ENCODE measurements at regions not wholly inside any gene's neighbourhood (a gene's known extent, or its start where the extent isn't known, plus 50 kb on each side); places are given as distances from the start of the nearest gene placed in this dataset.

DNA sequence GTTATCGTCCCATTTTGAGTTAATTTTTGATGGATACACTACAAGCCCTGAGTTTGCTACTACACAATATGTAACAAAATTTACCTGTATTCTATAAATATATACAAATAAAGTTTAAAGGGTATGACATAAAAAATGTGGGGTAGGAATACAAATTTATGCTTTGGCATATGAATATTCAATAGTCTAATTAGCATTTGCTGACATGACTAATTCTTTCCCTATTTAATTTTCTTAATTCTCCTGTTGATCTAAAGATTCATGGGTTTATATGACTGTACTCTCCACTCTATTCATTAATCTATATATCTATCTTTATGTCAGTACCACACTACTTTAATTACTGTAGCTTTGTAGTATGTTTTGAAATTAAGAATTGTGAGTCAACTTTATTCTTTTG is 1840.7 kb upstream of the FLRT2 start:
- no peak overlapping the region for H3K4me3 ChIP-seq (ENCODE audit: low read depth, low read length)
- no peaks in the 10 kb centered on the region for H3K4me1 ChIP-seq
- H3K9me3 ChIP-seq (ENCODE audit: control insufficient read depth, low read length) = no peaks in the 10 kb centered on the region
- H3K27me3 ChIP-seq (ENCODE audit: control insufficient read depth, insufficient read depth, low read length) = no peaks in the 10 kb centered on the region
- no peaks in the 10 kb centered on the region for H3K36me3 ChIP-seq (ENCODE audit: control insufficient read depth, insufficient read depth, low read length)
- H3K27ac ChIP-seq = no peak overlapping the region
- TF ChIP-seq, protein P1, sequence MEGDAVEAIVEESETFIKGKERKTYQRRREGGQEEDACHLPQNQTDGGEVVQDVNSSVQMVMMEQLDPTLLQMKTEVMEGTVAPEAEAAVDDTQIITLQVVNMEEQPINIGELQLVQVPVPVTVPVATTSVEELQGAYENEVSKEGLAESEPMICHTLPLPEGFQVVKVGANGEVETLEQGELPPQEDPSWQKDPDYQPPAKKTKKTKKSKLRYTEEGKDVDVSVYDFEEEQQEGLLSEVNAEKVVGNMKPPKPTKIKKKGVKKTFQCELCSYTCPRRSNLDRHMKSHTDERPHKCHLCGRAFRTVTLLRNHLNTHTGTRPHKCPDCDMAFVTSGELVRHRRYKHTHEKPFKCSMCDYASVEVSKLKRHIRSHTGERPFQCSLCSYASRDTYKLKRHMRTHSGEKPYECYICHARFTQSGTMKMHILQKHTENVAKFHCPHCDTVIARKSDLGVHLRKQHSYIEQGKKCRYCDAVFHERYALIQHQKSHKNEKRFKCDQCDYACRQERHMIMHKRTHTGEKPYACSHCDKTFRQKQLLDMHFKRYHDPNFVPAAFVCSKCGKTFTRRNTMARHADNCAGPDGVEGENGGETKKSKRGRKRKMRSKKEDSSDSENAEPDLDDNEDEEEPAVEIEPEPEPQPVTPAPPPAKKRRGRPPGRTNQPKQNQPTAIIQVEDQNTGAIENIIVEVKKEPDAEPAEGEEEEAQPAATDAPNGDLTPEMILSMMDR (IDR thresholded peaks at IDR 0.05) = no peak
- no peaks in the 10 kb centered on the region for H3K79me2 ChIP-seq
- no peak overlapping the region for H3K9ac ChIP-seq
- no peak overlapping the region for H3K4me2 ChIP-seq (ENCODE audit: low read length)
- H2AFZ ChIP-seq = no peak overlapping the region

DNA sequence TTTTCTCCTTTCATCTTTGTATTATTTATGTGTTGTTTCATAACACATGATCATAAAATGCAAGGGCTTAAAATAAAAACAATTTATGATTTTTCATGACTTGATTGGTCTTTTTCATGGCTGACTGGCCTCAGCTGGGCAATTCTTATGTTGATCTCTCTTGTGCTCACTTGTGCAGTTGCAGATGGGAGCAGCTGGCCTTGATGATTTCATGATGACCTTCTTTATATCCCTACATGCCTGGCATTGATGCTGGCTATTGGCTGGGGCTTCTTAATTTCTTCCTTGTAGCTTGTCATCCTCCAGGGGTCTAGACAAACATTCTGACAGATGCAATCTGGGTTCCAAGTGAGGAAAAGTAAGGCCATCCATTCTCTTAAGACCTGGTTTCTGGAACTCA is 1832.8 kb upstream of the FLRT2 start:
- TF ChIP-seq, protein P1 (IDR thresholded peaks at IDR 0.05) = no peak
- Histone ChIP-seq H3K9ac (no peak overlapping the region), H3K4me1 (no peaks in the 10 kb centered on the region), H2AFZ (no peak overlapping the region), H3K36me3 (ENCODE audit: control insufficient read depth, insufficient read depth, low read length) (no peaks in the 10 kb centered on the region), H3K4me2 (ENCODE audit: low read length) (no peak overlapping the region), H3K27ac (no peak overlapping the region), H3K27me3 (ENCODE audit: control insufficient read depth, insufficient read depth, low read length) (no peaks in the 10 kb centered on the region), H3K79me2 (no peaks in the 10 kb centered on the region), H3K9me3 (ENCODE audit: control insufficient read depth, low read length) (no peaks in the 10 kb centered on the region), H3K4me3 (ENCODE audit: low read depth, low read length) (no peak overlapping the region)

DNA sequence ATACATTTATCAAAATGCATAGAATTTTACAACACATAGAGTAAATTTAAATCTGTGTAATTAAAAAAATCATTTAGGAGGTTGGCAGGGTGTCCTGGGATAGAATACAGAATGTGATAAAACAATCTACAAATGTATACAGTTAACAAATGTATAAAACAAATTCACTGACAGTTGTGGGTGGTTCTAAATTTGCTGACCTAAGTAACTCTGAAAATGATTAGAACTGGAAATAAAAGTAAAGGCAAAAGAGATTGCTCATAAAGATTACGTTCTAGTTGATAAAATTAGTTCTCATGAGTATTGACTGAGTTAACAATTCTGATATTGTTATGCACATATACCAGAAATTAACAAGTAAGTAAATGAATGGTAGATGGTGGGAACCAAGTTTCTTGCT is 1827.3 kb upstream of the FLRT2 start:
- Histone ChIP-seq H3K36me3 (ENCODE audit: control insufficient read depth, insufficient read depth, low read length) (no peaks in the 10 kb centered on the region), H3K79me2 (no peaks in the 10 kb centered on the region), H3K9me3 (ENCODE audit: control insufficient read depth, low read length) (no peaks in the 10 kb centered on the region), H3K27ac (no peak overlapping the region), H2AFZ (no peak overlapping the region), H3K4me1 (no peaks in the 10 kb centered on the region), H3K9ac (no peak overlapping the region), H3K4me2 (ENCODE audit: low read length) (no peak overlapping the region), H3K27me3 (ENCODE audit: control insufficient read depth, insufficient read depth, low read length) (no peaks in the 10 kb centered on the region), H3K4me3 (ENCODE audit: low read depth, low read length) (no peak overlapping the region)
- TF ChIP-seq, protein P1 (IDR thresholded peaks at IDR 0.05) = no peak

- Histone ChIP-seq H3K4me3 (ENCODE audit: low read depth, low read length) (no peak overlapping the region), H2AFZ (no peak overlapping the region), H3K79me2 (no peaks in the 10 kb centered on the region), H3K27ac (no peak overlapping the region), H3K4me2 (ENCODE audit: low read length) (no peak overlapping the region), H3K36me3 (ENCODE audit: control insufficient read depth, insufficient read depth, low read length) (no peaks in the 10 kb centered on the region), H3K27me3 (ENCODE audit: control insufficient read depth, insufficient read depth, low read length) (no peaks in the 10 kb centered on the region), H3K4me1 (no peaks in the 10 kb centered on the region), H3K9ac (no peak overlapping the region), H3K9me3 (ENCODE audit: control insufficient read depth, low read length) (no peaks in the 10 kb centered on the region)
- TF ChIP-seq, protein P1 (IDR thresholded peaks at IDR 0.05) = no peak
Measured at GRCh38 chr14:83706231-83706954, 1823.6 kb upstream of the FLRT2 start.

- Histone ChIP-seq H3K4me3 (ENCODE audit: low read depth, low read length) (no peak overlapping the region), H3K79me2 (no peaks in the 10 kb centered on the region), H3K4me2 (ENCODE audit: low read length) (no peak overlapping the region), H3K27ac (no peak overlapping the region), H3K4me1 (no peaks in the 10 kb centered on the region), H3K36me3 (ENCODE audit: control insufficient read depth, insufficient read depth, low read length) (no peaks in the 10 kb centered on the region), H3K9ac (no peak overlapping the region), H3K9me3 (ENCODE audit: control insufficient read depth, low read length) (no peaks in the 10 kb centered on the region), H3K27me3 (ENCODE audit: control insufficient read depth, insufficient read depth, low read length) (no peaks in the 10 kb centered on the region), H2AFZ (no peak overlapping the region)
- TF ChIP-seq, protein P1 (IDR thresholded peaks at IDR 0.05) = no peak
Measured at GRCh38 chr14:83707056-83707455, 1822.9 kb upstream of the FLRT2 start.
